ENCODE measurements at regions not wholly inside any gene's neighbourhood (a gene's known extent, or its start where the extent isn't known, plus 50 kb on each side); places are given as distances from the start of the nearest gene placed in this dataset.

- Histone ChIP-seq H4K20me1 (ENCODE audit: insufficient read depth, low read length) (no peaks in the 10 kb centered on the region), H3K27me3 (ENCODE audit: insufficient read depth, low read length) (no peaks in the 10 kb centered on the region; the same call in 1 of the 2 replicates), H3K9me3 (ENCODE audit: low read length) (no peaks in the 10 kb centered on the region), H3K27ac (ENCODE audit: low read depth, low read length, poor library complexity, severe bottlenecking) (no peak overlapping the region), H3K9me2 (ENCODE audit: low read depth, low read length) (no peaks in the 10 kb centered on the region), H3K4me1 (ENCODE audit: insufficient read depth, low read length, severe bottlenecking) (no peaks in the 10 kb centered on the region), H3F3A (ENCODE audit: insufficient read depth, low read length) (no peaks in the 10 kb centered on the region), H3K9ac (ENCODE audit: low read length) (no peak overlapping the region), H3K4me3 (ENCODE audit: low read depth, low read length, poor library complexity, severe bottlenecking) (no peak overlapping the region), H3K4me2 (ENCODE audit: low read length) (no peak overlapping the region), H3K36me3 (ENCODE audit: insufficient read depth, low read length) (no peaks in the 10 kb centered on the region), H2AFZ (ENCODE audit: low read length) (no peak overlapping the region), H3K79me2 (ENCODE audit: insufficient read depth, low read length) (no peaks in the 10 kb centered on the region)
- TF ChIP-seq EZH2 (IDR thresholded peaks at IDR 0.05; ENCODE audit: borderline replicate concordance, low read length) = no peak
- TF ChIP-seq CTCF (IDR thresholded peaks at IDR 0.05; ENCODE audit: low read length) = no peak
Observed at GRCh38 chr19:30086220-30086619, 144.2 kb downstream of the URI1 start.

GRCh38 chr19:30086916-30087315 lies 144.9 kb downstream of the URI1 start:
- H3K9me3 ChIP-seq (ENCODE audit: low read length) = no peaks in the 10 kb centered on the region

GRCh38 chr19:30087381-30088138 lies 145.5 kb downstream of the URI1 start:
- Histone ChIP-seq H3K27ac (ENCODE audit: low read depth, low read length, poor library complexity, severe bottlenecking) (no peak overlapping the region), H3K9ac (ENCODE audit: low read length) (no peak overlapping the region), H3F3A (ENCODE audit: insufficient read depth, low read length) (no peaks in the 10 kb centered on the region), H3K9me2 (ENCODE audit: low read depth, low read length) (no peaks in the 10 kb centered on the region), H3K79me2 (ENCODE audit: insufficient read depth, low read length) (no peaks in the 10 kb centered on the region), H3K4me2 (ENCODE audit: low read length) (no peak overlapping the region), H3K4me3 (ENCODE audit: low read depth, low read length, poor library complexity, severe bottlenecking) (no peak overlapping the region), H3K27me3 (ENCODE audit: insufficient read depth, low read length) (no peaks in the 10 kb centered on the region; the same call in 1 of the 2 replicates), H2AFZ (ENCODE audit: low read length) (no peak overlapping the region), H4K20me1 (ENCODE audit: insufficient read depth, low read length) (no peaks in the 10 kb centered on the region), H3K36me3 (ENCODE audit: insufficient read depth, low read length) (no peaks in the 10 kb centered on the region), H3K9me3 (ENCODE audit: low read length) (no peaks in the 10 kb centered on the region), H3K4me1 (ENCODE audit: insufficient read depth, low read length, severe bottlenecking) (no peaks in the 10 kb centered on the region)
- TF ChIP-seq CTCF (IDR thresholded peaks at IDR 0.05; ENCODE audit: low read length) (no peak), EZH2 (IDR thresholded peaks at IDR 0.05; ENCODE audit: borderline replicate concordance, low read length) (no peak)

More at GRCh38 chr19:30086916-30087315, 144.9 kb downstream of the URI1 start:
- no peak overlapping the region for H2AFZ ChIP-seq (ENCODE audit: low read length)
- no peaks in the 10 kb centered on the region for H4K20me1 ChIP-seq (ENCODE audit: insufficient read depth, low read length)
- no peak overlapping the region for H3K9ac ChIP-seq (ENCODE audit: low read length)
- no peak for TF ChIP-seq EZH2 (IDR thresholded peaks at IDR 0.05; ENCODE audit: borderline replicate concordance, low read length)
- TF ChIP-seq CTCF (IDR thresholded peaks at IDR 0.05; ENCODE audit: low read length) = no peak
- H3K4me3 ChIP-seq (ENCODE audit: low read depth, low read length, poor library complexity, severe bottlenecking) = no peak overlapping the region
- no peak overlapping the region for H3K27ac ChIP-seq (ENCODE audit: low read depth, low read length, poor library complexity, severe bottlenecking)
- no peaks in the 10 kb centered on the region for H3K9me2 ChIP-seq (ENCODE audit: low read depth, low read length)
- H3K4me1 ChIP-seq (ENCODE audit: insufficient read depth, low read length, severe bottlenecking) = no peaks in the 10 kb centered on the region
- no peak overlapping the region for H3K4me2 ChIP-seq (ENCODE audit: low read length)
- no peaks in the 10 kb centered on the region; the same call in 1 of the 2 replicates for H3K27me3 ChIP-seq (ENCODE audit: insufficient read depth, low read length)
- no peaks in the 10 kb centered on the region for H3F3A ChIP-seq (ENCODE audit: insufficient read depth, low read length)
- no peaks in the 10 kb centered on the region for H3K79me2 ChIP-seq (ENCODE audit: insufficient read depth, low read length)
- H3K36me3 ChIP-seq (ENCODE audit: insufficient read depth, low read length) = no peaks in the 10 kb centered on the region
